ENCODE measurements at regions not wholly inside any gene's neighbourhood (a gene's known extent, or its start where the extent isn't known, plus 50 kb on each side); places are given as distances from the start of the nearest gene placed in this dataset.
"Not testable (repeated sequence)": the region's sequence is repeated elsewhere in the genome, so short reads cannot be mapped to it uniquely, and the experiment has no call there.

DNA sequence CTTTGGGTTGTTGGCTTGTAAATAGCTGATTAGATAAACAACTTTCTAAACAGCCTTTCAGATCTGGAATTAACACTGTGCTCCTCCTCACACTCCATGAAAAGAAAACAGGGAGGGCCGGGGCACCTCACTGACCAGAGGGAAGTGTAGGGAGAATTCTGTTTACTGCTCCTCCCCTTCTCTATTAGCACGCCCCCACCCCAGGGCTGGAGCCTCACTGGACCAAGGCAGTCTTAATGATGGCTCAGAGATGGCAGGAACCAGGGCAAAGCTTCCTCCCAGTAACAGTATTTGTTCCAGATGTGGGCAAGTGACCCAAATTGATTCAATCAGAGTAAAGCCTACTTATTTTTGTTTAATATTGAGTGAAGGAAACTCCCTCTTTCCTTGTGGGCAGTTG lies 256.6 kb downstream of the MSX2 start:
- no peak for DNase-seq

DNA sequence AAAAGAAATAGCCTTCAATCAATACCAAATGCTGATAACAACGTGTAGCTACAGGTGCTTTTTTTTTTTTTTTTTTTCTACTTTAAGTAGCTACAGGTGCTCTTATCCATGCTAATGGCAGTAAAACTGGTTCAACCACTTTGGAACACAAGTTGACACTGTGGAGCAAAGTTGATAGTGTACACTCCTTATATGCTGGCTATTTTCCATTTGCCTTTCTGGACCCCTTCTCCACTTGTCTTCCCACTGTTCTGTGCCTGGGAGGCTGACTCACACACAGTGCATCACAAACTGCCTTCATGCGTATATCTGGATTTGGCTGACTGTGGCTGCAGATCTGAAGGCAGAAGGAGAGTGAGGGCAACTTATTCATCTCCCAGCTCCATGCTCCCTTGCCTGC lies 247.9 kb downstream of the MSX2 start:
- no peak for DNase-seq

DNA sequence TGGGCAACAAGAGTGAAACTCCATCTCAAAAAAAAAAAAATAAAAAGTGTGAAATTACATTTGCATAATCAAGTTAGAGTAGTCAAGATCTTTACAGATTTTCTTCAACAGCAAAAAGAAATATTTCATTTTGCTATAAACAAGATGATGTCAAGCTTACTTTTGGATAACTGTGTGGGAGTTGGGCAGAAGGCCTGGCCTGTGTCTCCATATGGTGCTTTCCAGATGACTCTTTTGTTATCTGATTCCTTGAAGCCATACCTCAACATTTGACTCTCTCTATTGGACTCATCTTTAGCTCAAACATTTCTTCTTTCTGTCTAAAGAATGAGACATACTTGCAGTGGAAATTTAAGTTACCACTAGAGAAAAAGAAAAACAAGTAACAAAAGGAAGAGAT lies 246.8 kb downstream of the MSX2 start:
- no peak for DNase-seq

DNA sequence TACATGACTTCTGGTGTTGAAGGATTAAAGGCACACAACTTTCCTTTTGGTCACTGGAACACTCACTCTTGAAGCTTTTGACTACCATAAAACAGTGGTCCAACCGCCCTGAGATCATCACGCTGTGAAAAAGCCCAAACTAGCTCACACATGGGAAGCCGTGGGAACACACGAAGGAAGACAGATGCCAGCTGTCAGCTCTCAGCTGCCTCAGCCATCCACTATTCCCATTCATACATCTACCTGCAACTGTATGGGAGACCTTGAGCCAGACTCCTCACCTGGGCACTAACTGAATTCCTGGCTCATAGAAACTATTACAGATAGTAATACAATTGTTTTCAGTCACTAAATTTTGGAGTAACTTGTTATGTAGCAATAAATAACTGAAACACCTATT lies 246.1 kb downstream of the MSX2 start:
- no peak for DNase-seq

DNA sequence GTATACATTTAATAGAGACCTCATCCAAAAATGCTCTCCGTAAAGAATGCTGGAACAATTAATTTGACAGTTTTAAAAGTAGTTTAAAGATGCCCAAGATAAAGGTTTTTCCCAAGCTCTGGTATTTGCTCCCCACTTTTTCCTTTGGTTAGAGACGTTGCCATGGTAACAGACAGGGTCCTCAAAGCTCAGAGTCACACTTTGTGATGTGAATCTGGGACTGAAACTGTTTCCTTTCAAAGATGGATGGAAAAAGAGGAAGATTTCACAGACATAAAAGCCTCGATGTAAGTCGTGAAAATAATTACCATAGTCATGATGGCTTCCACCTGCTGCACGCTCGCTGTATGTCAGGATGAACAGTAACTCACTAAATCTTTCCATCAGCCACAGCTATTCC lies 229.5 kb downstream of the MSX2 start:
- DNase-seq: no peak

DNA sequence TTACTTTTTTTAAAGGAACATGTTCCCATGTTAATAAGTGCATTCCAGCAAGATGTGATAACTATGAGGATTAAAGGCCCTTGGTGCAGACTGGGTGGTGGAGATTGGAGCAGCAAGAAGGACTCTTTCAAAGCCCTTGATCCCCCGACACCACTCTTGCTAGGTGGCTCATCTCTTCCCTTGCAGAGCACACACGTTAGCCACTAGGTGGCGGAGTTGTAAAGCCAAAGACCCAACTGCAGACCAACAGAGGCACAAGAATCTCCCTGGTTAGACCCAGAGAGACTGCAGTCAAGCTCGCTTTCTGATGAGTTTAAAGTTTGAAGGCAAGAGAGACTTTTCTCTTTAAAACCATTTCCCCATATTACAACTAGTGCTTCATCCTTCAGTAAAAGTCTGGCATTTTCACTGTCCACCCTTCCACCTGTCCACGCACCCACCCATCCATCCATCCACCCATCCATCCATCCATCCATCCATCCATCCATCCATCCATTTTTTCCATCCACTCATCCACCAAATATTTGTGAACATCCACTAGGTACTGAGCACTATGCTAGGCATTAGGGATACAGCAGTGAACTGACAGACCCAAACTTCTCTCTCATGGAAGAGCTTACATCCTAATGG lies 226.9 kb downstream of the MSX2 start:
- peak; percentile 31 for DNase-seq

DNA sequence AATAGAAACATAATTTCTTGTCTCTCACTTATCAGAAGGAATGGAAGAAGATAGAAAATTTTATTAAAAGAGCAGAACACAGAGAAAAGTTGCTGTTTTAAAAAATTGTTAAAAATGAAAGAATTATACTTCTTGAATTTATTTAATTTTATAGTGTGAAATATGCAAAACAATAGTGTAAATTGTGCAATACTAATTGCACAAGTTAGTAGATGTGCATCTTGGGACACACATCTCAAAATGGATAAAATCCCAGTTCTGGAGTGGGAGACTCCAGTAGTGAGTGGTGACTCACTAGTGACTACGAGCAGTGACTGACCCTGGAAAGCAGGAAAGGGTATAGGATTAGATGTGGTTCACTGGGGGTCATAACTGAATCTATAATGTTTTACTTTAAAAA lies 223.2 kb downstream of the MSX2 start:
- no peak for DNase-seq

DNA sequence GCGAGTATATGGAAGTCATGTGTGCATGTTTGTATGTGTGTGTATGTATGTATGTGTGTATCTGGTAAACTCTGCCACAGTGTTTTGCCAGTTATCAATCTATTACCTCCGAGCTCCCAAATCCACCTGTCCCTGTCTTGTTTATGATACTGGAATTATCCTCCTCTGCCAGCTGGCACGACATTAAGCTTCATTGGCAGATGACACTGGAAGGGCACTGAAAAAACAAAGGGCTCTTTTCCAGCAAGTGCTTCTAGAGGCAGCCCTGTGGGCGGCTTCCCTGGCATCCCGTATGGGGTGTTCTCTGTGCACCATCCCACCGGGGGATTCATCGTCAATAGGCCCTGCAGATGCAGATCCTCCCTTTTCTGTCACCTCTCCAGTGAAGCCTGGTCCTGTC lies 221.5 kb downstream of the MSX2 start:
- DNase-seq: no peak

DNA sequence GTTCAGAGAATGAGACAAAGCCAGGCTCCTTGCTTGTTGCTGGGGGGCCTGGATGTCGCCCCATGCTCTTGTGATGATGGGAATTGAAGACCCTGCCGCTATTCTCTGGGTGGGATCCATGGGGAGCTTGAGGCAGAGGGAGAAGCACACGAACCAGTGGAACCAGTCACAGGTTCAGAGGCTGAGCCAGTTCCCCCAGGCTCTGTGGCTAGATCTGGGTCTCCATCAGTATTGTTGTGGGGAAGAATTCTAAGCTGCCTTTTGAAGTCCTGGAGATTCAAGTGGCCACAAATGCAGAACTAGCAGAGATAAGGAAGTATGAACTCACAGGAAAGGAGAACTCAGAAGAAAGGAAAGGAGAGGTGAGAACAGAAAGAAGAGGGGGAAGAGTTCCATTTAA lies 219.4 kb downstream of the MSX2 start:
- DNase-seq: no peak

DNA sequence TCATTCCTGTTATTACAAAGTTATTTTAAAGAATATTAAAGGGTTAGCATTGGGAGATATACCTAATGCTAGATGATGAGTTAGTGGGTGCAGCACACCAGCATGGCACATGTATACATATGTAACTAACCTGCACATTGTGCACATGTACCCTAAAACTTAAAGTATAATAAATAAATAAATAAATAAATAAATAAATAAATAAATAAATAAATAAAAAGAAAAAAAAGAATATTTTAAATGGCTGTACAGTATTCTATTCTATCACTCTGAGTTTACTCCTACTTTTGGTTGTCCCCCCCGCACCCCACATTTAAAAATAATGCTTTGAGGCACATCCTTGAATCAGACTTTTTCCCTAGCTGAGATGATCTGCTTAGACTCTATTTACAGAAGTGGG lies 218.6 kb downstream of the MSX2 start:
- not testable (repeated sequence) for DNase-seq

DNA sequence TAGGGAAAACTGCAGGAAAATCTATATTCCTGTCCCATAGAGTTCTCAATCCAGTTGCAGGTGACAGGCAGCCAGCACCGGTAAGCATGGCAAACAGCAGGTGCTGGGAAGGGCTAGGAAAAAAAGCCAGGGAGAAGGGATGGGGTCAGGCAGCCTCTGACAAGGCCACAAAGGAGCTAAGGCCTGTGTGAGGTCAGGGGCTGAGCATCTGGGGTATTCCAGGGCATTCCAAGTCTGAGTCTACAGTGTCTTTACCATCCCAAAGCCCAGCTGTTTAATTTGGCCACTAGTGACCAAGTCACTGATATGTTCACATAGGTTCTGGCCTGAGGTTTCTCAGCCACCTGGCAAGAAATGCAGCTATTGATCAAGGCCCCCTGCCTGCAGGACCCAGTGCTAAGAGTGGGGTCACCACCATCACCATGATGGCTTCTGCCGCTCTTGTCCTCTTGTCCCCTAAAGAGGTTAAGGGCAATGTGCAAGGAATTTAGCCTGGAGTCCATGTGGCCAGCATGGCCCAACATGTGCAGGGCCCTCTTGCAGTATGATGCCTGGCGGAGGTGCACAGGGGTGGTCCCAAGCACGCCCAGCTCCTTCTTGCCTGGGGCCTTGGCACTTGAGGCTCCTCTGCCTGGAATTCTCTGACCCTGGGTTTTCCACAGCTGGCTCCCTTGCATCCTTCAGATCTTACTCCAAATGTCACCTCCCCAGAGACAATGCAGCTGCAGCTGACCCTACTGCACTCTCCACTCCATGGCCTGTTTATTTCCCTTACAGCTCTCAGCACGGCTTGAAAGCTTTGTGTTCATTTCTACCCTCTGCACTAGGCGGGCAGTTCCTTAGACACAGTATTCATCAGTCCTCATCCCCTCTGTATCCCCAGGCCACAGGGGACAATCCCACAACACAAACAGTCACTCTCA lies 213.1 kb downstream of the MSX2 start:
- no peak for DNase-seq

DNA sequence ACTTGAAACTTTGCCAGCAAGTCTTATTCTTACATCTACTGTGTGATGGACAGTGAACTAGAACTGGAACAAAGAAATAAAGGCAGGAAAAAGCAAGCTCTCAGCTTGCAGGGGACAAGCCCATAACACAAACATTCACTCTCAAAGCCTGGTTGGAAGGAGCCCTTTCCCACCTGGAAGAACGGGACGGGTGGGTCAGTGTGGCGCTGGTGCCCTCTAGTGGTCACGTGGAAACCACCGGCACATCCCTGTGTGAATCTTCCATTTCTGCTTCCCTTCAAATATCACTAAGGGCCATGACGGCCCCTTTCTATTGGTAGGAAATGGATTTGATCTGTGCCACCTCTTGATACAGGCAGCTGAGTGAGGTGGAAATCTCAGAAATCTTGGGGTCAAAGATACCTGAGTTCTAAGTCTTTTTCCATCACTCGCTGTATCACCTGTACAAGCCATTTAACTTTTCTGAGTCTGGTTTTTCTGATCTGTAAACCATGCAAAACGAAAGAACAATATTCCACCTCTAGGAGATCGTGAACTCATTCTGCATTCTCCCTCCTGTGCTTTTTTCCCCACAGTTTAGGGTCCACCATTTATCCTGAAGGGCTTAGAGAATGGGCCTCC lies 211.6 kb downstream of the MSX2 start:
- DNase-seq: peak; percentile 26

DNA sequence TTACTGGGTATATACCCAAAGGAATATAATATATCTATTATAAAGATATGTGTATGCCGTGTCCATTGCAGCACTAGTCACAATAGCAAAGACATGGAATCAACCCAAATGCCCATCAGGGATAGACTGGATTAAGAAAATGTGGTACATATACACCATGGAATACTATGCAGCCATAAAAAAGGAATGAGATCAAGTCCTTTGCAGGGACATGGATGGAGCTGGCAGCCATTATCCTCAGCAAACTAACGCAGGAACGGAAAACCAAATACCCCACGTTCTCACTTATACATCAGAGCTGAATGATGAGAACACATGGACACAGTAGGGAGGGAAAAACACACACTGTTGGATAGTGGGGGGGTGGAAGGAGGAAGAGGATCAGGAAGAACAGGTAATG lies 206.7 kb downstream of the MSX2 start:
- DNase-seq: not testable (repeated sequence)

DNA sequence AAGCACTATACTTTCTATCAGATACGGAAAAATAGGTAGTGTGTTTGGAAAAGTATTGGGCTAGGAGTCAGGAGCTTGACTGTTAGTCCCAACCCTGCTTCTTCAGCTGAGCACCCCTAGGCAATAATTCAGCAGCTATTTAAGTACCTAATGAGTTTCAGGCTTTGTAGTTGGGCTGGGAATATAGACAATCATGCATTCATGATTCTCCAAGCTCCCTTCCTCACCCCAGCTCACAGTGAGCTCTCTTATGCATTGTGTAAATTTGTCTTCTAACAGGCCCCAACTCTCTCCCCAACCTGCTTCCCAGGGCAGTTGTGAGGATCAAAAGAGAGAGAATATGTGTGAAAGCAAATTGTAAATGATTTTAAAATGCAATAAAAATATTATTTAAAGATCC lies 201.2 kb downstream of the MSX2 start:
- no peak for DNase-seq

DNA sequence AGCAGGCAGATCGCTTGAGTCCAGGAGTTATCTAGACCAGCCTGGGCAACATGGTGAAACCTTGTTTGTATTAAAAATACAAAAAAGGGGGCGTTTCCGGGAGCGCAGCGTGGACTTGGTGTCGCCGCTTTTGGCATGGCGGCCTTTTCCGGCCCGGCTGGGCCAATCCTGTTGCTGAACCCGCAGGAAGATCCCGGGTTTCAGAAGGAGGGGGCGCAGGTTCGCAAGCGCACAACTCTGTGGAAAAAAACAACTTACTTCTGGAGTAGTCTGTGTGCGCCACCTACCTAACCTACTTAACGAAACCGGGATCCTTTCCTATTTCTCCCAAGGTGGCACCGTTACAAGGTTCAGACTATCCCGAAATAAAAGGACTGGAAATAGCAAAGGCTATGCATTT lies 198.6 kb downstream of the MSX2 start:
- no peak for DNase-seq

DNA sequence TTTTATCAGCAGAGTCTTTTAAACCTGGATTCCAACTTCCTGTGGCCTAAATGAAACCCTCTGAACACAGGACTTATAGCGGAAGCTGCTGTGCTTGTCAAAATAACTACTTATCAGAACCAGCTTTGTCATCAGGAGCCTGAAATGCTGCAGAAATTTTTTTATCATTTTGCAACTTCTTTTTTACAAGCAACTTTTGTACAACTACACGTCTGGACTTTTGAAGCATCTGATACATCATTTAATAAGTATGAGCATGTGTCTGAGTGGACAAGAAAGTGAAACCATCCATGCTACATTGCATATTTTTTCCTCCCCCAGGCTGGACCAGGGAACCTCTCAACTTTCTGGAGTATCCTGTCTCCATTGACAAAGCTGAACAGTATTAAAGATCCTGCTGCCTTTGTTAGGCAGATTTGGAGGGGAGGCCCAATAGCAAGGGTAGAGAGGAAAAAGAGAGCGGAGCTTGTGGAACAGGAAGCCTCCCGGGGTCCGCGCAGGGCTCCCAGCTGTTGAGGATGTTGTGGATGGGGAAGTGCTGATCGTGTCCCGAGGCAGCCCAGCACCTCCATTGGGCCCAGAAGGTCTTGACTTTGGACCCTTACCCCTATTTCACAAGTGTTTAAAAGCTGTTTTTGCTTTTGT lies 196.6 kb downstream of the MSX2 start:
- no peak for DNase-seq

DNA sequence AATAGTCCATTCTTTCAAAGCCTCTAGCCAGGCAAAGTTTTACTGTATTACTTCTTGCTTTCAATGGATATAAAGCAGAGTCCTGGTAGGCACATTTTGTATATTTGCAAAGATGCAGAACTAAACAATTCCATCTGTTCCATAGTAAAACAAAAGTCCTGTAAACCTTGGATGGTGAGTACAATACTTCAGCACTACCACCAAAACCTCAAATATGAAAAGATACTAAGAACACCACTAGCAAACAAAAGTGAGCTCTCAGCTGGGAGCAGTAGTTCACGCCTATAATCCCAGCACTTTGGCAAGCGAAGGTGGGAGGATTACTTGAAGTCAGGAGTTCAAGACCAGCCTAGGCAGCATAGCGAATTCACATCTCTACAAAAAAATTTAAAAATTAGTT lies 195.0 kb downstream of the MSX2 start:
- no peak for DNase-seq

DNA sequence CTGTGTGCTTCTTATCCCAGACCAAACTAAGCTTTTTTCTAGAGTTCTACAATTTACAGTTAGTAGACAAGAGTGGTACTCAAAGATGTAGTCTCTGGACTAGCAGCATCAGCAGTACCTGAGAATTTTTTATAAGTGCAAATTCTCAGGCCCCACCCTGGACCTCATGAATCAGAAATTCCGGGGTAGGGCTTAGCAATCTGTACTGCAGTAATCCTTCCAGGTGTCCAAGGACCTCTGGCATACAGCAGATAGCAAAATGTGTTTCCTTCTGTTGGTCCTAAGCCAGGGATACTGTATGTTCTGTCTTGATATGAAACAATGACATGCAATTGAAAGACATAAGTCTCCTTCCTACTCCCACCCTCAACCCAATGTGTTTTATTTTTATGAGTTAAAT lies 194.3 kb downstream of the MSX2 start:
- DNase-seq: no peak

DNA sequence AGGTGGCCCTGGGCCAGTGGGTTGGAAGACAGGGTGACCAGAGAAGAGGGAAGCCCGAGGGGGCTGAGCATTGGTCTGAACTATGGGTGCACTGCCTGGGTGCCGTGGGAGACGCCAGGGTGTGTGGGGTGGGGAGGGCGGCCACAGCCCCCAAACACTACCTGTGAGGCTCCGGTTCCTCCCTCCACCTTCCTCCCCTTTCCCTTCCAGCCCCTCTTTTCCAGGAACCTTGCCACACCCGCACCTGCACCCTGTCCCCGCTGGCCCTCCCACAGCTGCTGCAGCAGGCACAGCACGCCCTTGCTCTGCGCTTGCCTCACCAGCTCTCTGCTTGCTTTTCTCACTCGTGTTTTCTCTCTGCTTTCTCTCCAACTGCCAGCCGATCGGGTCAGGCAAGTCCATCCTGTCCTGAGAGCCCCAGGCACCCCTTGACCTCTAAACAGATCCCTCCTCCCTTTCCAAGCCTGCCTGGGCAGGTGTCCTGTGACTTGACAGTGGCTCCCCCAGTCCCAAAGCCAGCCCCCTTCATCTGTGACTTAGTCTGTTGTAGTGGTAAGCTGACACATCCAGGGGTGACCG lies 193.7 kb downstream of the MSX2 start:
- DNase-seq: no peak

DNA sequence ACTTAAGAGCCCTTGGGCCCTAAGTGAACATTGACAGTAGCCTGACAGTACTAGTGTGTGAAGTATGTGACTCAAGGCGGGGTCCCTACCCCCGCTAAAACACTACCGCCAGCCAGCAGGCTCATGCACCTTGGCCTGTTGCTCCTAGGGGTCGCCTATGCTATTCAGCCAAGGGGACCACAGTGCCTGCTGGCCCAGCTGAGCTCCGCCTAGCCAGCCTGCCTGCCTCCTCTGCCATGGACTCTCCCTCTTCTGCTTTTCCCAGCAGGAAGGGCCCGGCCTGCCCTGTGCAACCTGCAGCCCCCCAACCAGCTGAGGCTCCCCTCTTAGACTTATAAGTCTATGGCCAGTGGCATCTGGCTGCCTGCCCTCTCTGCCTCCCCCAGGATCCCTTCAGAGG lies 193.1 kb downstream of the MSX2 start:
- DNase-seq: not testable (repeated sequence)

DNA sequence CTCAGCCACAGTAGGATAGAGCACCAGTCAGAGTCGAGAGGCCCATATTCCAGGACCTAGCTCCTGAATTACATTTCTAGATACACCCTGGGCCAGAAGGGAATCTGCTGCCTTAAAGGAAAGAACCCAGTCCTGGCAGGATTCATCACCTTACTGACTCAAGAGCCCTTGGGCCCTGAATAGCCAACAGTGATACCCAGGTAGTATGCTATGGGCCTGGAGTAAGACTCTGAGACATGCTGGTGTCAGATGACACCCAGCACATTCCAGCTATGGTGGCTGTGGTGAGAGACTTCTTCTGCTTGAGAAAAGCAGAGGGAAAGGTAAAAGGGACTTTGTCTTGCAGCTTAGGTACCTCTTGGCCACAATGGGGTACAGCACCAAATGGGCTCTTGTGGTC lies 192.5 kb downstream of the MSX2 start:
- DNase-seq: not testable (repeated sequence)

DNA sequence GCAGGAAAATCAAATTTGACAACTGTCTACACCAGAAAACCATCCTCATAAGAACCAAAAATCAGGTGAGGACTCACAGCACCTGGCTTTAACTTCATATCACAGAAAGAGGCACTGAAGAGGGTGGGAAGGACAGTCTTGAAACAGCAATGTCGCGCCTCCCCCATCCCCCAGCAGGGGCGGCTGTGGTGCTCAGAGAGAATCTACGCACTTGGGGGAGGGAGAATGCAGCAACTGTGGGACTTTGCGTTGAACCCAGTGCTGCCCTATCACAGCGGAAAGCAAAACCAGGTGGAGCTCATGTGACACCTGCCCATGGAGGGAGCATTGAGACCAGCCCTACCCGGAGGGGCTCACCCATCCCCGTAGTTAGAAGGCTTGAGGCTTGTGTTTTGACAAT lies 191.8 kb downstream of the MSX2 start:
- no peak for DNase-seq

DNA sequence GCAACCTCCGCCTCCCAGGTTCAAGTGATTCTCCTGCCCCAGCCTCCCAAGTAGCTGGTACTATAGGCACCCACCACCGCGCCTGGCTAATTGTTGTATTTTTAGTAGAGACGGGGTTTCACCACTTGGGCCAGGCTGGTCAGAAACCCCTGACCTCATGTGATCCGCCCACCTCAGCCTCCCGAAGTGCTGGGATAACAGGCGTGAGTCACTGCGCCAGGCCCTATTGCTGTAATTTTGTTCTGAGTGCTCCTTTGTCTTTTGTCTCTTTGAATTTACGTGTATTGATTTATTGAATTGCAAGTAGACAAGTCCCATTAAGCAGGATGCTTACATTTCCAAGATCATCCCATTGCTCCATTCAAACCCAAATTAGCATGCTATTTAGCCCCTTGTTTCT lies 186.7 kb downstream of the MSX2 start:
- no peak for DNase-seq

Measured in right kidney (tissue), 1 donor.